Activated naive CD8-positive, alpha-beta T cell (primary cell): ENCODE measurements at regions not wholly inside any gene's neighbourhood (a gene's known extent, or its start where the extent isn't known, plus 50 kb on each side); places are given as distances from the start of the nearest gene placed in this dataset.
"Not testable (repeated sequence)": the region's sequence is repeated elsewhere in the genome, so short reads cannot be mapped to it uniquely, and the experiment has no call there.

Experiments used
- H3K27ac Mint-ChIP-seq: one replicate; pipeline ENCODE4 v1.8.0; 2021; ENCODE audit warnings: mixed read lengths
- H3K27me3 Mint-ChIP-seq: one replicate; pipeline ENCODE4 v1.8.0; 2021; ENCODE audit warnings: mixed read lengths
- H3K36me3 Mint-ChIP-seq: one replicate; pipeline ENCODE4 v1.8.0; 2021; ENCODE audit warnings: mixed read lengths
- H3K4me1 Mint-ChIP-seq: one replicate; pipeline ENCODE4 v1.8.0; 2021; ENCODE audit warnings: low read depth, mixed read lengths
- H3K4me3 Mint-ChIP-seq: one replicate; pipeline ENCODE4 v1.8.0; 2021; ENCODE audit warnings: mild to moderate bottlenecking, mixed read lengths
- H3K9me3 Mint-ChIP-seq: one replicate; pipeline ENCODE4 v1.8.0; 2021; ENCODE audit warnings: low read depth, mixed read lengths

GRCh38 chr3:18533039-18533438, 107.9 kb upstream of the SATB1 start:
- no peak overlapping the region for H3K27ac Mint-ChIP-seq
- no peaks in the 10 kb centered on the region for H3K27me3 Mint-ChIP-seq
- no peaks in the 10 kb centered on the region for H3K9me3 Mint-ChIP-seq
- H3K36me3 Mint-ChIP-seq = peaks cover 35% of the 10 kb centered on the region
- H3K4me1 Mint-ChIP-seq = peaks cover 4% of the 10 kb centered on the region
- H3K4me3 Mint-ChIP-seq = no peak overlapping the region

- no peak overlapping the region for H3K4me3 Mint-ChIP-seq
- H3K27me3 Mint-ChIP-seq = no peaks in the 10 kb centered on the region
- H3K36me3 Mint-ChIP-seq = peaks cover 36% of the 10 kb centered on the region
- H3K9me3 Mint-ChIP-seq = no peaks in the 10 kb centered on the region
- no peak overlapping the region for H3K27ac Mint-ChIP-seq
- peaks cover 6% of the 10 kb centered on the region for H3K4me1 Mint-ChIP-seq
These were observed 106.5 kb upstream of the SATB1 start for GRCh38 chr3:18531662-18532061.

GRCh38 chr3:18529631-18530030, 104.5 kb upstream of the SATB1 start:
- Mint-ChIP-seq H3K4me3 (no peak overlapping the region), H3K36me3 (peaks cover 52% of the 10 kb centered on the region), H3K27me3 (no peaks in the 10 kb centered on the region), H3K9me3 (peaks cover 6% of the 10 kb centered on the region), H3K4me1 (peaks cover 6% of the 10 kb centered on the region), H3K27ac (no peak overlapping the region)

- H3K4me3 Mint-ChIP-seq = no peak overlapping the region
- H3K9me3 Mint-ChIP-seq = peaks cover 9% of the 10 kb centered on the region
- no peaks in the 10 kb centered on the region for H3K27me3 Mint-ChIP-seq
- H3K27ac Mint-ChIP-seq = no peak overlapping the region
- peaks cover 3% of the 10 kb centered on the region for H3K4me1 Mint-ChIP-seq
- peaks cover 60% of the 10 kb centered on the region for H3K36me3 Mint-ChIP-seq
These were observed 102.6 kb upstream of the SATB1 start for GRCh38 chr3:18527691-18528090.

GRCh38 chr3:18526667-18527066, 101.5 kb upstream of the SATB1 start:
- H3K36me3 Mint-ChIP-seq = peaks cover 62% of the 10 kb centered on the region

GRCh38 chr3:18516170-18516569, 91.0 kb upstream of the SATB1 start:
- peaks cover 12% of the 10 kb centered on the region for H3K4me1 Mint-ChIP-seq
- peaks cover 20% of the 10 kb centered on the region for H3K36me3 Mint-ChIP-seq
- not testable (repeated sequence) for H3K27me3 Mint-ChIP-seq, H3K9me3 Mint-ChIP-seq, H3K27ac Mint-ChIP-seq, H3K4me3 Mint-ChIP-seq

More at GRCh38 chr3:18526667-18527066, 101.5 kb upstream of the SATB1 start:
- Mint-ChIP-seq H3K9me3 (peaks cover 9% of the 10 kb centered on the region), H3K4me3 (no peak overlapping the region), H3K27me3 (no peaks in the 10 kb centered on the region), H3K27ac (no peak overlapping the region), H3K4me1 (peaks cover 3% of the 10 kb centered on the region)

GRCh38 chr3:18513091-18513490, 88.0 kb upstream of the SATB1 start:
- Mint-ChIP-seq H3K36me3 (peaks cover 30% of the 10 kb centered on the region), H3K27me3 (no peaks in the 10 kb centered on the region), H3K9me3 (peaks cover 13% of the 10 kb centered on the region), H3K27ac (no peak overlapping the region), H3K4me3 (no peak overlapping the region), H3K4me1 (peaks cover 20% of the 10 kb centered on the region)

GRCh38 chr3:18512007-18512406, 86.9 kb upstream of the SATB1 start:
- peaks cover 13% of the 10 kb centered on the region for H3K9me3 Mint-ChIP-seq
- H3K27me3 Mint-ChIP-seq = no peaks in the 10 kb centered on the region
- H3K4me1 Mint-ChIP-seq = peaks cover 20% of the 10 kb centered on the region
- H3K27ac Mint-ChIP-seq = no peak overlapping the region
- peaks cover 32% of the 10 kb centered on the region for H3K36me3 Mint-ChIP-seq
- no peak overlapping the region for H3K4me3 Mint-ChIP-seq

- no peak overlapping the region for H3K27ac Mint-ChIP-seq
- peaks cover 20% of the 10 kb centered on the region for H3K4me1 Mint-ChIP-seq
- H3K4me3 Mint-ChIP-seq = no peak overlapping the region
- no peaks in the 10 kb centered on the region for H3K27me3 Mint-ChIP-seq
- peaks cover 41% of the 10 kb centered on the region for H3K36me3 Mint-ChIP-seq
- peaks cover 13% of the 10 kb centered on the region for H3K9me3 Mint-ChIP-seq
These were observed 85.8 kb upstream of the SATB1 start for GRCh38 chr3:18510947-18511346.

- peaks cover 36% of the 10 kb centered on the region for H3K36me3 Mint-ChIP-seq
- H3K4me1 Mint-ChIP-seq = peaks cover 22% of the 10 kb centered on the region
- no peak overlapping the region for H3K4me3 Mint-ChIP-seq
- H3K9me3 Mint-ChIP-seq = peaks cover 13% of the 10 kb centered on the region
- no peak overlapping the region for H3K27ac Mint-ChIP-seq
- no peaks in the 10 kb centered on the region for H3K27me3 Mint-ChIP-seq
These were observed 82.2 kb upstream of the SATB1 start for GRCh38 chr3:18507333-18507732.

- peaks cover 22% of the 10 kb centered on the region for H3K36me3 Mint-ChIP-seq
- H3K27ac Mint-ChIP-seq = no peak overlapping the region
- H3K4me1 Mint-ChIP-seq = peaks cover 24% of the 10 kb centered on the region
- H3K27me3 Mint-ChIP-seq = no peaks in the 10 kb centered on the region
- H3K4me3 Mint-ChIP-seq = no peak overlapping the region
- H3K9me3 Mint-ChIP-seq = no peaks in the 10 kb centered on the region
These were observed 79.9 kb upstream of the SATB1 start for GRCh38 chr3:18505056-18505455.

- Mint-ChIP-seq H3K4me1 (peaks cover 46% of the 10 kb centered on the region), H3K4me3 (no peak overlapping the region), H3K27me3 (no peaks in the 10 kb centered on the region), H3K9me3 (no peaks in the 10 kb centered on the region), H3K36me3 (peaks cover 20% of the 10 kb centered on the region), H3K27ac (peak overlapping the region; percentile 34)
These were observed 76.7 kb upstream of the SATB1 start for GRCh38 chr3:18501679-18502343.

GRCh38 chr3:18500322-18500721, 75.2 kb upstream of the SATB1 start:
- peaks cover under 1% of the 10 kb centered on the region for H3K9me3 Mint-ChIP-seq
- H3K4me3 Mint-ChIP-seq = no peak overlapping the region
- H3K36me3 Mint-ChIP-seq = peaks cover 14% of the 10 kb centered on the region
- peak overlapping the region; percentile 66 for H3K27ac Mint-ChIP-seq
- H3K4me1 Mint-ChIP-seq = peaks cover 46% of the 10 kb centered on the region
- no peaks in the 10 kb centered on the region for H3K27me3 Mint-ChIP-seq

GRCh38 chr3:18499301-18499700, 74.2 kb upstream of the SATB1 start:
- H3K27ac Mint-ChIP-seq = peak overlapping the region; percentile 89
- peak overlapping the region; percentile 67 for H3K4me3 Mint-ChIP-seq
- no peaks in the 10 kb centered on the region for H3K27me3 Mint-ChIP-seq
- H3K9me3 Mint-ChIP-seq = peaks cover 7% of the 10 kb centered on the region
- peaks cover 46% of the 10 kb centered on the region for H3K4me1 Mint-ChIP-seq
- peaks cover 15% of the 10 kb centered on the region for H3K36me3 Mint-ChIP-seq

GRCh38 chr3:18494251-18494650, 69.1 kb upstream of the SATB1 start:
- H3K27me3 Mint-ChIP-seq = no peaks in the 10 kb centered on the region
- no peak overlapping the region for H3K4me3 Mint-ChIP-seq
- H3K36me3 Mint-ChIP-seq = peaks cover 18% of the 10 kb centered on the region
- no peak overlapping the region for H3K27ac Mint-ChIP-seq
- peaks cover 7% of the 10 kb centered on the region for H3K9me3 Mint-ChIP-seq
- H3K4me1 Mint-ChIP-seq = peaks cover 39% of the 10 kb centered on the region

GRCh38 chr3:18489939-18490338, 64.8 kb upstream of the SATB1 start:
- Mint-ChIP-seq H3K27ac (peak overlapping the region; percentile 71), H3K9me3 (peaks cover 2% of the 10 kb centered on the region), H3K4me3 (peak overlapping the region; percentile 9), H3K4me1 (peaks cover 28% of the 10 kb centered on the region), H3K27me3 (no peaks in the 10 kb centered on the region), H3K36me3 (peaks cover 19% of the 10 kb centered on the region)
